ENCODE measurements at regions not wholly inside any gene's neighbourhood (a gene's known extent, or its start where the extent isn't known, plus 50 kb on each side); places are given as distances from the start of the nearest gene placed in this dataset.
A peak's percentile ranks its signal among the peaks of the same experiment; 100 is the strongest.

- FAIRE-seq (no peak), DNase-seq (no peak)
- WGBS, 3 donors, result 74 to 78% (median 78%) methylated on average over 3 of the region's 3 CpGs
- Histone ChIP-seq H3K27me3 (ENCODE audit: control insufficient read depth in 3 of 3, insufficient read depth in 3 of 3, low read length in 3 of 3) (no peaks in the 10 kb centered on the region), H3K9me3 (ENCODE audit: control insufficient read depth in 2 of 2, insufficient read depth in 1 of 2, low read depth in 1 of 2, low read length in 1 of 2) (no peaks in the 10 kb centered on the region), H3K36me3 (ENCODE audit: control insufficient read depth in 3 of 3, insufficient read depth in 2 of 3, low read depth in 1 of 3, low read length in 3 of 3) (no peaks in the 10 kb centered on the region), H3K27ac (ENCODE audit: low read depth in 1 of 3, low read length in 2 of 3) (no peak overlapping the region), H3K4me1 (ENCODE audit: control insufficient read depth in 3 of 3, insufficient read depth in 2 of 3, low read depth in 1 of 3, low read length in 2 of 3) (no peaks in the 10 kb centered on the region), H3K4me3 (ENCODE audit: low read depth in 1 of 3, low read length in 3 of 3) (no peak overlapping the region)
Observed at GRCh38 chr14:34241185-34241711, 220.8 kb downstream of the SPTSSA start.

DNA sequence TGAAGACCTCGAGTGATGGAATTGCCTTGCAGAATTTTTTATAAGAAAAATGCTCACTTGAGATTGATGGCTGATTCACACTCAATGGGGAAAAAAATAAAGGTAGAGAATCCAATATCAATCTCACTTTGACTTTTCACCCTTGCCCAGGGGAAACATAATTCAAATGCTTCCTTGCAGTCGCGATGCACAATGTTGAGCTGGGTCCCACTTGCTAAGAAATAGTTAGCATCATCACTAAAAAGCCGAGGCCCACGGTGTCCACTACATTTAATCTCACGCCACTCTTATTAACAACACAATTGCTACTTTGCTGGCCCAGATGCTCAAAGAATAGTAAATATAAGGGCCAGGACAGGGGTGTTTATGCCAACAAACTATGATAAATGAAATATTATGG lies 223.4 kb downstream of the SPTSSA start:
- FAIRE-seq (no peak), DNase-seq (no peak)
- no peak overlapping the region for H3K27ac ChIP-seq (ENCODE audit: low read depth in 1 of 3, low read length in 2 of 3)
- WGBS, 3 donors, result 86 to 94% (median 93%) methylated on average over 6 of the region's 6 CpGs
- no peaks in the 10 kb centered on the region for H3K36me3 ChIP-seq (ENCODE audit: control insufficient read depth in 3 of 3, insufficient read depth in 2 of 3, low read depth in 1 of 3, low read length in 3 of 3)
- no peaks in the 10 kb centered on the region for H3K27me3 ChIP-seq (ENCODE audit: control insufficient read depth in 3 of 3, insufficient read depth in 3 of 3, low read length in 3 of 3)
- H3K4me3 ChIP-seq (ENCODE audit: low read depth in 1 of 3, low read length in 3 of 3), result no peak overlapping the region
- H3K9me3 ChIP-seq (ENCODE audit: control insufficient read depth in 2 of 2, insufficient read depth in 1 of 2, low read depth in 1 of 2, low read length in 1 of 2), result no peaks in the 10 kb centered on the region
- H3K4me1 ChIP-seq (ENCODE audit: control insufficient read depth in 3 of 3, insufficient read depth in 2 of 3, low read depth in 1 of 3, low read length in 2 of 3), result no peaks in the 10 kb centered on the region

DNA sequence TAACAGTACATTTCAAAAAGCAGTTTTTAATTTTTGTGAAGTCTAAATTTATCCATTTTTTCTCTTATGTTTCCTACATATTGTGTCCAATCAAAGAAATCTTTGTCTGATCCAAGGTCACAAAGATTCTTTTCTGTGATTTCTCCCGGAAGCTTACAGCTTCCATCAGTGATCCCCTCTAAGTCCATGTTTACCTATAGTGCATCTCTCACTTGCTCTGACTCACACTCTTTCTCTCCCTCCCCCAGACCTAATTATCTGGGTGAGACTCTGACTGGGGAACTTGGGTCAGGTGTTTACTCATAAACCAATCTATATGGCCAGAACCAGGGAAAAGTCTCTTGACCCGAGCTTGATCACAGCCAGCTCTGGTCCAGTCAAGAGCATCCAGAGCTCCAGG lies 224.4 kb downstream of the SPTSSA start:
- no peak overlapping the region for H3K27ac ChIP-seq (ENCODE audit: low read depth in 1 of 3, low read length in 2 of 3)
- WGBS, 3 donors, result 70 to 87% (median 81%) methylated on average over 2 of the region's 2 CpGs

DNA sequence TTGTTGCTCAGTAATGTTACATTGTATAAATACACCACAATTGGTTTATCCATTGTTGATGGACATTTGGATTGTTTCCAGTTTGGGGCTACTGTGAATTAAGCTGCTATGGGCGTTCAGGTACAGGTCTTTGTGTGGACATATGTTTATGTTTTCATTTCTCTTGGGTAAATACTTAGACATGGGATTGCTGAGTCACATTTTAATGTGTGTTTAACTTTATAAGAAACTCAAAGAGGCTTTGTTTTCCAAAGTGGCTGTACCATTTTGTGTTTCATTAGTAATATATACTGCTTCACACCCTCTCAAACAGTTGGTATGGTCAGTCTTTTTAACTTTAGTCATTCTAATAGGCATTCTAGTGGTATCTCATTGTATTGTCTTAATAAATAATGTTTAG lies 225.0 kb downstream of the SPTSSA start:
- Histone ChIP-seq H3K36me3 (ENCODE audit: control insufficient read depth in 3 of 3, insufficient read depth in 2 of 3, low read depth in 1 of 3, low read length in 3 of 3) (no peaks in the 10 kb centered on the region), H3K27me3 (ENCODE audit: control insufficient read depth in 3 of 3, insufficient read depth in 3 of 3, low read length in 3 of 3) (no peaks in the 10 kb centered on the region), H3K9me3 (ENCODE audit: control insufficient read depth in 2 of 2, insufficient read depth in 1 of 2, low read depth in 1 of 2, low read length in 1 of 2) (no peaks in the 10 kb centered on the region), H3K27ac (ENCODE audit: low read depth in 1 of 3, low read length in 2 of 3) (no peak overlapping the region), H3K4me1 (ENCODE audit: control insufficient read depth in 3 of 3, insufficient read depth in 2 of 3, low read depth in 1 of 3, low read length in 2 of 3) (no peaks in the 10 kb centered on the region), H3K4me3 (ENCODE audit: low read depth in 1 of 3, low read length in 3 of 3) (no peak overlapping the region)
- DNase-seq (no peak), FAIRE-seq (no peak)
- 52 to 72% (median 59%) methylated on average over 1 of the region's 1 CpG for WGBS, 3 donors

More for the DNA sequence above, 224.4 kb downstream of the SPTSSA start:
- Histone ChIP-seq H3K4me3 (ENCODE audit: low read depth in 1 of 3, low read length in 3 of 3) (no peak overlapping the region), H3K9me3 (ENCODE audit: control insufficient read depth in 2 of 2, insufficient read depth in 1 of 2, low read depth in 1 of 2, low read length in 1 of 2) (no peaks in the 10 kb centered on the region), H3K36me3 (ENCODE audit: control insufficient read depth in 3 of 3, insufficient read depth in 2 of 3, low read depth in 1 of 3, low read length in 3 of 3) (no peaks in the 10 kb centered on the region), H3K27me3 (ENCODE audit: control insufficient read depth in 3 of 3, insufficient read depth in 3 of 3, low read length in 3 of 3) (no peaks in the 10 kb centered on the region), H3K4me1 (ENCODE audit: control insufficient read depth in 3 of 3, insufficient read depth in 2 of 3, low read depth in 1 of 3, low read length in 2 of 3) (no peaks in the 10 kb centered on the region)
- DNase-seq, result no peak
- FAIRE-seq, result no peak

DNA sequence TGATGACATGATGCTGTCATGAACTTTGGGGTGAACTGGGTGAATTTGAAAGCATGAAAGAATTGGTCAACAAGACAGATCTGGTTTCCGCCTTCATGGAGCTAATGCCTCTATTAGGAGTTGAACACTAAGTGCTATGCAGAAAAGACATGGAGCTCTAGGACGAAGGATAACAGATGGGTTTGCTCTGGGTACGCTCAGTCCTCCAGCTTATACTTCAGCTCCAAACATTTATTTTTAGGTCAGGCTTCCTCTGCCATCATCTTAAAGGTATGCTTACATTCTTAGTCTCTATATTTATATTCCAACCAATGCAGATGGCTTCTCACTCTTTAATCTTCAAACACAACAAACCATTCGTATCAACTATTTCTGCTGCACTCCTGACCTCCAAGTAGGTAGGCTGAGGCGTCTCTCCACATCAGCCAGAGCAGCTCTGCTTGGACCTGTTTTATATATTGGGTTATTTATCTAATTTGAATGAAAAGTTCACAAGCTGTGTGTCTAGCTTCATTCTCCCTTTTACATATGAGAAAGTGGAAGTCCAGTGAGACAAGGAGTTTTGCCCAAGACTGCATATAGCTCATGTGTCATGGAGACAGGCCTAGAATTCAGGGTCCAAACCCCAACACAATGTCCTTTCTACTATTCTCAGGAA lies 226.3 kb downstream of the SPTSSA start:
- FAIRE-seq, result no peak
- peak overlapping the region in 1 of 3 donors; percentile 6 for H3K27ac ChIP-seq (ENCODE audit: low read depth in 1 of 3, low read length in 2 of 3)

GRCh38 chr14:34234258-34234657 lies 227.8 kb downstream of the SPTSSA start:
- WGBS, 3 donors, result 76 to 86% (median 77%) methylated on average over 2 of the region's 2 CpGs
- Histone ChIP-seq H3K4me1 (ENCODE audit: control insufficient read depth in 3 of 3, insufficient read depth in 2 of 3, low read depth in 1 of 3, low read length in 2 of 3) (no peaks in the 10 kb centered on the region), H3K9me3 (ENCODE audit: control insufficient read depth in 2 of 2, insufficient read depth in 1 of 2, low read depth in 1 of 2, low read length in 1 of 2) (no peaks in the 10 kb centered on the region), H3K27me3 (ENCODE audit: control insufficient read depth in 3 of 3, insufficient read depth in 3 of 3, low read length in 3 of 3) (no peaks in the 10 kb centered on the region), H3K27ac (ENCODE audit: low read depth in 1 of 3, low read length in 2 of 3) (no peak overlapping the region), H3K4me3 (ENCODE audit: low read depth in 1 of 3, low read length in 3 of 3) (no peak overlapping the region), H3K36me3 (ENCODE audit: control insufficient read depth in 3 of 3, insufficient read depth in 2 of 3, low read depth in 1 of 3, low read length in 3 of 3) (no peaks in the 10 kb centered on the region)
- DNase-seq (no peak), FAIRE-seq (no peak)

More for the DNA sequence above, 226.3 kb downstream of the SPTSSA start:
- H3K36me3 ChIP-seq (ENCODE audit: control insufficient read depth in 3 of 3, insufficient read depth in 2 of 3, low read depth in 1 of 3, low read length in 3 of 3), result no peaks in the 10 kb centered on the region
- 54 to 77% (median 65%) methylated on average over 5 of the region's 5 CpGs for WGBS, 3 donors
- no peaks in the 10 kb centered on the region for H3K27me3 ChIP-seq (ENCODE audit: control insufficient read depth in 3 of 3, insufficient read depth in 3 of 3, low read length in 3 of 3)
- H3K4me3 ChIP-seq (ENCODE audit: low read depth in 1 of 3, low read length in 3 of 3), result no peak overlapping the region
- DNase-seq, result no peak
- no peaks in the 10 kb centered on the region for H3K9me3 ChIP-seq (ENCODE audit: control insufficient read depth in 2 of 2, insufficient read depth in 1 of 2, low read depth in 1 of 2, low read length in 1 of 2)
- no peaks in the 10 kb centered on the region for H3K4me1 ChIP-seq (ENCODE audit: control insufficient read depth in 3 of 3, insufficient read depth in 2 of 3, low read depth in 1 of 3, low read length in 2 of 3)

- H3K4me1 ChIP-seq (ENCODE audit: control insufficient read depth in 3 of 3, insufficient read depth in 2 of 3, low read depth in 1 of 3, low read length in 2 of 3), result no peaks in the 10 kb centered on the region
- no peaks in the 10 kb centered on the region for H3K9me3 ChIP-seq (ENCODE audit: control insufficient read depth in 2 of 2, insufficient read depth in 1 of 2, low read depth in 1 of 2, low read length in 1 of 2)
- H3K4me3 ChIP-seq (ENCODE audit: low read depth in 1 of 3, low read length in 3 of 3), result no peak overlapping the region
- H3K36me3 ChIP-seq (ENCODE audit: control insufficient read depth in 3 of 3, insufficient read depth in 2 of 3, low read depth in 1 of 3, low read length in 3 of 3), result no peaks in the 10 kb centered on the region
- FAIRE-seq (no peak), DNase-seq (no peak)
- no peaks in the 10 kb centered on the region for H3K27me3 ChIP-seq (ENCODE audit: control insufficient read depth in 3 of 3, insufficient read depth in 3 of 3, low read length in 3 of 3)
- 92 to 97% (median 92%) methylated on average over 1 of the region's 1 CpG for WGBS, 3 donors
- no peak overlapping the region for H3K27ac ChIP-seq (ENCODE audit: low read depth in 1 of 3, low read length in 2 of 3)
Observed at GRCh38 chr14:34233619-34234018, 228.4 kb downstream of the SPTSSA start.

DNA sequence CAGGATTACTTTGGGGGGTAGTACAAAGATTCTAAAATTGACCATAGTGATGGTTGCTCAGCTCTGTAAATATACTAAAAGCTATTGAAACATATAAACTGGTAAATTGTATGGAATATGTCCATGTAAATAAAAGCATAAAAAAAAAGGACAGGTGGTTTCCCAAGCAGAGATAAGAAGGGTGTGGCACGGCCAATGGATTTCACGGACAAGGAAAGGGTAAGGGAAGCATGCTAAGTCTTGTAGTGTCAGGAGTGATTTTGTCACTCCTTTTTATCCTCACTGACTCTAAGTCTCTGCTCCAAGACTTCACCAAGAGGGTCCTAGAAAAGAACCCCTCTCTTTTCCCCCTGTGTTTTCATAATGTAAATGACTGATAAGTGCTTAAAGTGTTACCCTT lies 229.2 kb downstream of the SPTSSA start:
- no peak overlapping the region for H3K27ac ChIP-seq (ENCODE audit: low read depth in 1 of 3, low read length in 2 of 3)

GRCh38 chr14:34231626-34232025 lies 230.4 kb downstream of the SPTSSA start:
- Histone ChIP-seq H3K4me3 (ENCODE audit: low read depth in 1 of 3, low read length in 3 of 3) (no peak overlapping the region), H3K27ac (ENCODE audit: low read depth in 1 of 3, low read length in 2 of 3) (no peak overlapping the region), H3K36me3 (ENCODE audit: control insufficient read depth in 3 of 3, insufficient read depth in 2 of 3, low read depth in 1 of 3, low read length in 3 of 3) (no peaks in the 10 kb centered on the region), H3K27me3 (ENCODE audit: control insufficient read depth in 3 of 3, insufficient read depth in 3 of 3, low read length in 3 of 3) (no peaks in the 10 kb centered on the region), H3K4me1 (ENCODE audit: control insufficient read depth in 3 of 3, insufficient read depth in 2 of 3, low read depth in 1 of 3, low read length in 2 of 3) (peaks cover 0 to 4% (median 0%) of the 10 kb centered on the region in 3 donors), H3K9me3 (ENCODE audit: control insufficient read depth in 2 of 2, insufficient read depth in 1 of 2, low read depth in 1 of 2, low read length in 1 of 2) (no peaks in the 10 kb centered on the region)
- DNase-seq (no peak), FAIRE-seq (no peak)
- WGBS, 3 donors, result 53 to 73% (median 53%) methylated on average over 5 of the region's 5 CpGs

More for the DNA sequence above, 229.2 kb downstream of the SPTSSA start:
- WGBS, 3 donors, result 18 to 65% (median 40%) methylated on average over 2 of the region's 2 CpGs
- Histone ChIP-seq H3K4me3 (ENCODE audit: low read depth in 1 of 3, low read length in 3 of 3) (no peak overlapping the region), H3K27me3 (ENCODE audit: control insufficient read depth in 3 of 3, insufficient read depth in 3 of 3, low read length in 3 of 3) (no peaks in the 10 kb centered on the region), H3K4me1 (ENCODE audit: control insufficient read depth in 3 of 3, insufficient read depth in 2 of 3, low read depth in 1 of 3, low read length in 2 of 3) (peaks cover 0 to 2% (median 0%) of the 10 kb centered on the region in 3 donors), H3K36me3 (ENCODE audit: control insufficient read depth in 3 of 3, insufficient read depth in 2 of 3, low read depth in 1 of 3, low read length in 3 of 3) (no peaks in the 10 kb centered on the region), H3K9me3 (ENCODE audit: control insufficient read depth in 2 of 2, insufficient read depth in 1 of 2, low read depth in 1 of 2, low read length in 1 of 2) (no peaks in the 10 kb centered on the region)
- DNase-seq (peak; percentile 31 to 38), FAIRE-seq (no peak)
